CD4-positive, alpha-beta T cell treated with Interleukin-6 at 100 ng/mL for 8 hours (primary cell): ENCODE measurements at regions not wholly inside any gene's neighbourhood (a gene's known extent, or its start where the extent isn't known, plus 50 kb on each side); places are given as distances from the start of the nearest gene placed in this dataset.

Experiments
- DNase-seq: peaks from one replicate; pipeline ENCODE4 v3.0.0-alpha.2; 2020; ENCODE audit warnings: mixed read lengths, low spot score

DNA sequence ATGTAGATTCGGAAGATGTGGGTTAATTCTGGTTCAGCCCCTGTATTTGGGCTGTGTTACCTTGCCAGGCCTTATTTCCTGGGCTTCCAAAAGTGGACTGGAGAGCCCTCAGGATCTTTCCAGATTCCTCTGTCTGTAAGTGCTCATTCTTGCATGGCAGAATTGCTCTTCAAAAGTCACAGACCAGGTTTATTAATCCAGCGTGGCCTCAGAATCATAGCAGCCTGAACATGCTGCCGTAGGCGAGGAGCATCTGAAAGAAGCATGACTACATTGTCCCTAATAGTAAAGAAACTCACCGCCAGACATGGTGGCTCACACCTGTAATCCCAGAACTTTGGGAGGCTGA is 307.8 kb downstream of the GADD45G start:
- no peak for DNase-seq

DNA sequence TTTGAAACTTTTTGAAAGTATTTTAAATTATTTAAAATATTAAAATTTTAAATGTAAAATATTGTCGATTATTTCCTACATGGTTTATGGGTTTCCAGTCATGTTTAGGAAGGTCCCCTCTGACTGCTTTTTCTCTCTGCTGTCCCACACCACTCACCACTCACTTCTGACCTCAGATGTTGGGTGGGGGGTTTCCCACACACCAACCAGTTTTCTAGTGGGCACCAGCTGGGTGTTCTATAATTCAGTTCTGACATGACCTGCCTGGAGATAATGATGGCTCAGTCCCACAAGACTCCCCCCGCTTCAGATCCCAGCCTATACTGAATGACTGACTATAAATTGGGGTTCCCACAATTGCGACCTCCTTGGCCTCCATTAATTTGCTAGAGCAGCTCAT is 310.4 kb downstream of the GADD45G start:
- DNase-seq: no peak

GRCh38 chr9:89916001-89916597 is 311.3 kb downstream of the GADD45G start:
- no peak for DNase-seq

DNA sequence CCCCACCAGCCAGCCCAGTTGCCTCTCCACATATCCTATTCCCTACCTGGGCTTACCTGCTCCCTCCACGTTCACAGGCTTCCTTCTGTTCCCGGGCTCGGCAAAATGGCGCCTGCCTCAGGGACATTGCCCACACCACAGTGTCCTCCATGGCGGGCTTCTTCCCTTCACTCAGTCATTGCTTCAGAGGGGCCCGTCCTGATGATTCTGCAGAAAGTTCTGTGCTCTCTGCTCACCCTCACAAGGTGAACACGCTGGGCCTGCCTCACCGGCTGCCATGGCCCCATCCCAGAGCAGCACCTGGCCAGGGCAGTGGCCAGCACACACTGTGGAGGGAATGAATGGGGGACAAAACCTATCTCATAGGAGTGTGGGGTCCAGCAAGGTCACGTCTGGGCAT is 313.0 kb downstream of the GADD45G start:
- DNase-seq: no peak

- DNase-seq: peak; percentile 31
These were observed 314.4 kb downstream of the GADD45G start for GRCh38 chr9:89919171-89919681.

DNA sequence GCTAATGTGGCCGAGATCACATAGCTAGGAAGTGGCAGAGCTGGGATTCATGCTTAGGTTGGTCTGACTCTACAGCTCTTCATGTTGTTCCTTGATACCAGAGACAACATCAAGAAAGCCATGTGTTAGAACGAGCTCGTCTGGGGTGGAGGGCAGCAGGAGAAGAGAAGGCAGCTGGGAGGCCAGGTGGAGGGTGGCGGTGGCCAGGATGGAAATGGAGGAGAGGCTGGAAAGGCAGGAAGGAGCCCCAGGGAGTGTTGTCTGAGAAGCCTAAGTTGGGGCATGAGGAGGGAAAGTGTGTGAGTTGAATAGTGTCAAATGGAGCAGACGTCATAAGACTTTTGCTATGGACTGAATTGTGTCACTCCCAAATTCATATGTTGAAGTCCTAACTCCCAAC is 315.3 kb downstream of the GADD45G start:
- no peak for DNase-seq

DNA sequence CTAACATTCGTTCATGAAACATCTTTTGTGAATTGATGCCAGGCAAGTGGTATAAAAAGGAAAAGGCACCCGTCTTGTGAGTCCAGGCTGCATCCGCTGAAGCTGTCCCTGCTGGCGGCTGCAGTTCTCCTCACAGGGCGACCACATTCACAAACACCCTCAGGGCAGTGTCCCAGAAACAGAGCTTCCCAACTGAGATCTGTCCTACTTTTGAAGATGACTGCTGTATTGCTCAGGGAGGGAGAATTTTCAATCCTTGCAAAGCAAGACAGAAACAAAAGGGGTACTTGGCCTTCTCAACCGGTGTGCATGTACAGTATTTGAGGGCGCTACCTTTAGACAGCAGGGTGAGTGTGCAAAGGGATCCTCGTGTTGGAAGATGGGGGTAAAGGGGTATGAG is 316.1 kb downstream of the GADD45G start:
- no peak for DNase-seq

- no peak for DNase-seq
These were observed 317.3 kb downstream of the GADD45G start for GRCh38 chr9:89922099-89922498.

- no peak for DNase-seq
These were observed 318.4 kb downstream of the GADD45G start for GRCh38 chr9:89923174-89923573.

DNA sequence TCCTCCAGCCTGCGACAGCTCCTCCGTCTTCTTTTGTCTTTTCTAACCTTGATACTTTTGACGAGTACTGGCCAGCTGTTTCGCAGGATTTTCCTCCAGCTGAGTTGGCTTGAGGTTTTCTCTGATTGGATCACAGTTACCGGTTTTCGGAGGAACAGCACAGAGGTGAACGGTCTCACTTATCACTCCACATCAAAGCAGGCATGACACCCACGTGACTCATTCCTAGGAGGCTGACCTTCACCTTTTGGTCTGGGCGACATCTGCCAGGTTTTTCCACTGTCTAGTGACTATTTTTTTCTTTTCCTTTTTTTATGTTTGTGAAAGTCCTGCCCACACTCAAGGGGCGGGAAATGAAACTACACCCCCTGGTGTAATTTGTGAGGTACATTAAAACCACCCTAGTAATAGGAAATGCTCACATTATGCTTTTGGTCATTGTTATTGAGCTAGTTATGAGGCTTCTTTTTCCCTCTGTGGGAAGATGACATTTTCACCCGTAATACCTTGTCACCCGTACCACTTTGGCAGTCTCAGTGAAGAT is 319.2 kb downstream of the GADD45G start:
- DNase-seq: no peak

GRCh38 chr9:89924611-89925010 is 319.8 kb downstream of the GADD45G start:
- DNase-seq: no peak

GRCh38 chr9:89926167-89926566 is 321.4 kb downstream of the GADD45G start:
- DNase-seq: no peak

DNA sequence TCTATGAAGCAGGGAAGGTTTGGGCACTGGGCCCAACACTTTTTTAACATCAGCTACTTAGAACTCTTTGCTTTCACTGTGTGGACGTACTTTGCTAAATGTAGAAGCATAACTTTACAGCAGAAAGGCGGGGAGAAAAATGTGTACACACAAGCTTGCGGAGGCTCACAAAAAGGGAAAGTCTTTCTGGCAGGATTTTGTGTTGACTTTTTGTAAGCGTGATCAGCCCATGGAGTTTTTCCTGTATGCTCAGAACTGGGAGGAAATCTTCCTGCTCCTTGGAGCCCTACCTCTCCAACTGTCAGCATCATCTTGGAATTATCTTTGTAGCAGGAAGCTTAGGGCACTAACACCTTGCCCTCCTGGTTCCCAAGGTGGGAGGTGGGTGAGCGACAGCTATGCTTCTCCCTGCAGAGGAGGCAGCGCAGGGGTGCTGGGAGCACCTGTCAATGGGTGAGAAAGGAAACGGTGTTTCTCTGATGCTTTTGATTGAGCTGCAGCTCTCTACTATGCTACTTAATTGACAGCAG is 321.9 kb downstream of the GADD45G start:
- no peak for DNase-seq

GRCh38 chr9:89928106-89928505 is 323.3 kb downstream of the GADD45G start:
- no peak for DNase-seq

DNA sequence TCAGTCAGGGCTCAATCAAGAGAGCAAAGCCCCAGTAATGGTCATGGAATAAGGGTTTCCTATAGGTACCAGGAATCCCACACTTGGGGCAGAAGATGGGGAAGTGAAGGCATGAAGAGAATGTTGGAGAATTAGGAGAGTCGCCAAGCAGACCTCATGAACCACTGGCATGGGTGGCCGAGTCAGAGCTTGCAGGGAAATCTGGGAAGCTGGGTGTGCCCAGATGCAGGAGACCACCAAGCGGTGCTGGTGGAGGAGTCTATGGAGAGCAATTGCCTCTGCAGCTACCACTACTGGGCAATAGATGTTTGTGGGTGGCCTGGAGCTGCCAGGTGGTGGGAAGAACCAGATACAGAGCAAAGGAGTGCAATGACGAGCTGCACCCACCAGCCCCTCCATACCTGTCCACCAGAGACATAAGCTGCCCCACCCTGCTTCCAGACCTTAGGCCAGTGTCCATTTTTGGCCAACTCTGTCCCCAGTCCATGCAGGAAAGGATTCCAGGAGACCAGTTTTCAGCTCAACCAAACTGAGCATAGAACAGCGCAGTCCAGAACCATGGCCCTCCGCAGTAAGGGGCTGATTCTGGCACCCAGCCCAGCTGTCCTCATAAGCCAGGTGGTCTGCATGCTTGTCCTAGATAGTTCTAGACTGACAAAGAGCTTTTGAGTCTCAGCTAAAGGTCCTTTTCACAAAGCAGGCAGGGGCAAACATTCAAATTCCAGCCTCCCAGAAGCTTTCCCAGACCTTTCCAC is 323.9 kb downstream of the GADD45G start:
- no peak for DNase-seq

GRCh38 chr9:89929315-89929672 is 324.5 kb downstream of the GADD45G start:
- DNase-seq: no peak

DNA sequence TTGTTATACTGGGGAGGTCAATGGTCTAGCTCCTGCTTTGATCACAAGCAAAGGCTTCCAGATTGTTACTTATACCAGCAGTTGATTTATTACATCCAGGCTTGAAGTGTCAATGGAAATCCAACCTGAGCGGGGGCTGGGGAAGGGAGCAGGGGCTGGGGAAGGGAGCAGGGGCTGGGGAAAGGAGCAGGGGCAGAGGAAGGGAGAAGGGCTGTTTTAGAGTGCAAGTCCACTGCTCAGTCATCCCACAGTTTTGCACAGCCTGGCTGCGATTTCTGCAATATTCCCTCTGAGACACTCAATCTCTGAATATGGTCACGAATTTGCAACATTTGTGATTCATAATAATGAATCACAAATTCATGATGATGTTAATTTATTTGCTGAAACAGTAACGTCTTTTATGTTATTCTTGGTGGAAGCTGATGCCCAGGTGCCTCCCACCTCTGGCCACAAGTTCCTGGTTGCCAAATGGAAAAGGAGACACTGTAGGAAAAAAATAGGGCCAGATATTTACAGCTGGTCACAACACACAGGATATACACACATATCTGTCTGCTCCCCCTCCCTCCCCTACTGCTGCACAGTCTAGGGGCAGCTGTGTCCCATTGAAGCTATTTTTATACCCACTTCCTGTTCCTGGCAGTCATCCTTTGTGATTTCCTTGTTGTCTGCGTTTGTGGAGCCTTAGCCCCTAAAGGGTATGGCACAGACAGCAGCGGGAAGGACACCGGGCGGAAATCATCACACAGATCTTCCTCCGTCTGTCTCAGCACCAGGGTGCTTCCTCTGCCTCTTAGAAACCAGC is 325.1 kb downstream of the GADD45G start:
- DNase-seq: no peak

DNA sequence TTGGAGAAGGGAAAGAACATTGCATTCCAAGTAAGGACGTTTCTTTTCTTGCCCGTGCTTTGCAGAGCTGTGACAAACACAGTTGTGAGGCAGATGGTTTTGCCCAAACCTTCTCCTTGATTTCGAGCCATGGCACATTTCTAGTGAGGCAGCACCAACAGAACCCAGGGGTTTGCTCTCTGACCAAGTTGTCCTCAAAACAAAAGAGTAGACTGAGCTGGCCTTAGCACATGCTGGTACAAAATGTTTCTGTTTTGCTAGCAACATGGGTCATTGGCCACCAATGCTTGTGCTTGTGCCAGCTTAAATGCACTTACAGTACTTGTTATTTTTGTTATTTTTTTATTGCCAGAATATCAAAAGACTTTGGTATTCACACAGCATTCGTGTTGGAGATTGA is 328.8 kb downstream of the GADD45G start:
- DNase-seq: no peak

- DNase-seq: no peak
These were observed 330.3 kb downstream of the GADD45G start for GRCh38 chr9:89935115-89935514.

- DNase-seq: no peak
These were observed 331.0 kb downstream of the GADD45G start for GRCh38 chr9:89935801-89936200.

- DNase-seq: no peak
These were observed 332.2 kb downstream of the GADD45G start for GRCh38 chr9:89937051-89937450.

DNA sequence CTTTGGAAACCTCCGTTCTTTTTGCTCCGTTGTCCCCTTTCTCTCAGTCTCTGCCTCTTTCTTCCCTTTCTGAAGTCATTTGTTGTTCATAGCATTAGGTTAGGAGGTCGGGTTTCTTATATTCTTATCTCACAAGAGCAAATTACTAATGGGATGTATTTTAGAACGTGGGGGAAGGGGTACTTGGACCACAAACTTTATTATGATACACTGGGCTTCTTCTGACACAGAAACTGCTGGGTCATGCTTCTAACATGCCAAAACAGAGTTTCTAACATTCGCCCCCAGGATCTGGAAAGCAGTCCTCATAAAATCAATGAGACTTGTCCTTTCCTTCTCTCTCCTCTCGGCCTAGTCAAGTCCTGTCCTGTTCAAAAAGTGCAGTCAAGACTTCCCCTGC is 334.4 kb downstream of the GADD45G start:
- DNase-seq: no peak
